IPS-NIHi11 (cell line): ENCODE measurements at regions not wholly inside any gene's neighbourhood (a gene's known extent, or its start where the extent isn't known, plus 50 kb on each side); places are given as distances from the start of the nearest gene placed in this dataset.

Experiments used
- DNase-seq: peaks from one replicate; pipeline ENCODE4 v3.0.0; 2012; ENCODE audit warnings: mixed read lengths, low spot score

- no peak for DNase-seq
These were observed 442.7 kb upstream of the HS3ST5 start for GRCh38 chr6:114785235-114786127.

DNA sequence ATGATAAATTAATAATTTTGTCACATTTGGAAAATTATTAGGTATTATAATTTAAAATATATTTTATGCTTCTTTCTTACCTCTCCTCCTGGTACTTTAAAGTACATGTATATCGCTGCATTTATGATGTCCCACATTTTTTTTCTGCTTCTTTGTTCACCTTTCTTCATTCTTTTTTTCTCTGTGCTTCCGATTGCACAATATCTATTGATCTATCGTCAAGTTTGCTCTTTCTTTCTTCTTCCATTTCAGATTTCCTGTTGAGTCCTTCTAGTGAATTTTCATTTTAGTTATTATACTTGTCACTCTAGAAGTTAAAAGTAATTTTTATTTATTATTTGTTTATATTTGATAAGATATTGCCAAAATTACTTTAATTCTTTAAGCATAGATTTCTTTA is 441.0 kb upstream of the HS3ST5 start:
- DNase-seq: no peak

GRCh38 chr6:114783083-114783482 is 440.3 kb upstream of the HS3ST5 start:
- DNase-seq: no peak

DNA sequence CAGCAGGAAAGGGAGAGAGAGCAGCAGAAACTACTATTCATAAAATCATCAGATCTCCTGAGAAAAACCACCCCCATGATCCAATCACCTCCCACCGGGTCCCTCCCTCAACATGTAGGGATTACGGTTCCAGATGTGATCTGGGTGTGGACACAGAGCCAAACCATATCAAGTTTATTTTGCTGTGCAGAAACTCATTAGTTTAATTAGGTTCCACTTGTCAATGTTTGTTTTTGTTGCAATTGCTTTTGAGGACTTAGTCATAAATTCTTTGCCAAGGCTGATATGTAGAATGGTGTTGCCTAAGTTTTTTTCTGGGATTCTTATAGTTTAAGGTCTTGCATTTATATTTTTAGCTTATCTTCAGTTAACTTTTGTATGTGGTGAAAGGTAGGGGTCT is 422.0 kb upstream of the HS3ST5 start:
- no peak for DNase-seq

GRCh38 chr6:114762145-114762544 is 419.3 kb upstream of the HS3ST5 start:
- DNase-seq: no peak

DNA sequence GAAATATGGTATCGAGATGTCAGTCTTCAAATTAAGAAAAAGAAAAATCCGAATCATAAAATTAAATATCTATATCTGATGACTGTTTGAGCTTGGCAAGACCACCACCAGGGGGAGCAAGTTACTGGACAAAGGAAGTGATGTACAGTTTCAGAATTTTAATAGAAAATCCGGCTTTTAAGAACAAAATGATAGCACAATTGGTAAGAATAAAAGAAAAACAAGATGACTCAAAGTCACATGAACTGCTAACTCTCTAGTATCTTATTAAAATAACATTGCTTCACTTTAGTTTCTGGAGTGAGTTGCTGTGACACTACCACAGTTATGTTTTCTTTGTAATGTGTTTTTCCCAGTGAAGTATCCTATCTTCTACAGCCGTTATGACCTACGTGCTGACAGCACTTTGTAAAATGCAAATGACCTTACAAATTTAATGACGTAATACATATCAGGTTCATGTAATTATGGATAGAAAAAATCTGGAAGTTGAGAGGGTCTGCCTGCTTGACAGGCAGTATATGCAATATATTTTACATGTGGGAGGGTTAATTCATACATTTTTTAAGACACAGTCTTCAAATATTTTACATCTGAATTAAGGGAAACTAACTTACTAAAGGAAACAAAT is 405.3 kb upstream of the HS3ST5 start:
- peak; percentile 15 for DNase-seq

GRCh38 chr6:114740547-114740946 is 397.7 kb upstream of the HS3ST5 start:
- peak; percentile 11 for DNase-seq

GRCh38 chr6:114739656-114740055 is 396.8 kb upstream of the HS3ST5 start:
- DNase-seq: no peak

- no peak for DNase-seq
These were observed 392.4 kb upstream of the HS3ST5 start for GRCh38 chr6:114735025-114735735.

DNA sequence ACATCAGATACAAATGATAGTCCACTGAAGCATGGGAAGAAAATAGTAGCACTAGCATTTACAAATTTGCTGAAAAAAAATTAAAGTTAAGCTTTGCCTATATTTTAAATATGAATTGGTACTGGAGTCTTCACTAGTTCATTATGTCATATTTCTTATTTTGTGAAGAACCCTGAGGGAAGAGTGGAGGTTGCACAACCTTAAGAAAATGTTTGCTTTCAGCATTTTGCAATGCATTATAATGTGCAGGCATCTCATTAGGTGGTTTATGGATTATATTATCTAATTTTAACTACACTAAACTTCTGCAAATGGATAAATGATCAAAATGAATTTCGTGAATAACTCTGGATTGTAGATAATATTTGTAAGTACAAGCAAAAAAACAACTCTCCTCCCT is 390.8 kb upstream of the HS3ST5 start:
- DNase-seq: no peak

- DNase-seq: no peak
These were observed 376.0 kb upstream of the HS3ST5 start for GRCh38 chr6:114718716-114719270.

GRCh38 chr6:114718186-114718585 is 375.4 kb upstream of the HS3ST5 start:
- DNase-seq: no peak

- no peak for DNase-seq
These were observed 372.1 kb upstream of the HS3ST5 start for GRCh38 chr6:114714836-114715507.

DNA sequence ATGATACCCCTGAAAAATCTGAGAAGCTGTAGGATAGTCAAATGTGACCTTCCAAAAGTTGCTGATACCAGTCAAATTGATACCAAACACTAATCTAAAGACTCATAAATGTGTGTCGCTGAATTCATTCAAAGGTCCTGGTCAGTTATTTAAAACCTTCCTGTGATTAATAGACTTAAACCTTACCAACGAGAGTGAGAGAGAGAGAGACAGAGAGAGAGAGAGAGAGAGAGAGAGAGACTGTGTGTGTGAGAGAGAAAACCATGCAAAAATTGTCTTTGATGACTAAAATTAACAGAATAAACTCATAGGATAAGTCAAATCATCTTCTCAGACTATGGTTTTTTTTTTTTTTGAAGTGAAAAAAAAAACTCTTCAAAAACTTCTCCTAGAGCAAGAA is 370.9 kb upstream of the HS3ST5 start:
- DNase-seq: no peak

DNA sequence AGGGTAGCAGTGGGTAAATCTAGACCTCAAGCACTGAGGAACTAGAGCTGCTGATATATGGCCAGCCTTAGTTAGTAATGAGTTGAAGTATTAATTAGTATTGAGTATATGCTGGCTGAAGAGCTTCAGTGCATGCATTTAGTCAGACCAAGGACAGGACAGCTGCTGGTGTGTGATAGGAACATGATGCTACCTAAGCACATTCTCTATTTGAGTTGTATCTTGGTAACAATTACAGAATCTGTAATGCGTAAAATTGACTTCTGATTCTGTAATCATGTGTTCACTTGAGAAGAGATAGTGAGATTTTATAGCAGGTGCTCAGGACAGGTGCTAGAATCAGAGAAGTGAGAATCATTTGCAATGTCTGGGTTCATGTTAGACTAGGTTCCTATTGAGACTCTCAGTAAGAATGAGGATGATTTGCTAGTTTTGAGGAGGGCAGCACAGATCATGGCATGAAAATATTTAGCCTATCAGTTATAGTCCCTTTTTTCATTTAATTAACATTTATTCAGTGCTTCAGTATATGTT is 369.4 kb upstream of the HS3ST5 start:
- no peak for DNase-seq

GRCh38 chr6:114707081-114707620 is 364.3 kb upstream of the HS3ST5 start:
- DNase-seq: no peak

DNA sequence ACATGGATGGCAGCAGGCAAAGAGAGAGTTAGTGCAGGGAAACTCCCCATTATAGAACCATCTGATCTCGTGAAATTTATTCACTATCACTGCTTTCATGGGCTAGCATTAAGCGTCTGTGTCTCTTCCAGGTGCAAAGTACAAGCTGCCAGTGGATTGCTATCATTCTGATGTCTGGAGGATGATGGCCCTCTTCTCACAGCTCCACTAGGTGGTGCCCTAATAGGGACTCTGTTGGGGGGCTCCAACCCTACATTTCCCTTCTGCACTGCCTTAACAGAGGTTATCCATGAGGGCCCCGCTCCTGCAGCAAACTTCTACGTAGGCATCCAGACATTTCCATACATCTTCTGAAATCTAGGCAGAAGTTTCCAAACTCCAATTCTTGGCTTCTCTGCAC is 347.8 kb upstream of the HS3ST5 start:
- DNase-seq: no peak

- DNase-seq: no peak
These were observed 316.7 kb upstream of the HS3ST5 start for GRCh38 chr6:114659513-114659912.

DNA sequence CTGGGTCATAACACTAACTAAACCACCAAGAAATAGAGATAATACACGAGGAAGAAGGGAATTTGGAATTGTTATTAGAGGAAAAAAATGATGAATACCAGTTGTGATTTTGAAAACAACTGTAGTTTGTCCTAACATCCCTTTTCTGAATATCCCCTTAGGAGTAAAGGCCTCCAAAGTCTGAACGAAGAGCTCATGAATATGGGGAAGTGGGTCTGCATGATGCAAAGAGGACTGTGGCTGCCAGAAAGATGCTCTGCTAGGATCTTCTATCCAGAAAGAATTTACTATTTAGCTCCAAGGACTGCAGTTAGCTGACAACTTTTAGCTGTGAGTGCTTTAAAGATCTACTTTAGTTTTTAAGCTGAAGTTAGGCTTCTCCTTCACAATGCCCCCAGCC is 308.8 kb upstream of the HS3ST5 start:
- no peak for DNase-seq

DNA sequence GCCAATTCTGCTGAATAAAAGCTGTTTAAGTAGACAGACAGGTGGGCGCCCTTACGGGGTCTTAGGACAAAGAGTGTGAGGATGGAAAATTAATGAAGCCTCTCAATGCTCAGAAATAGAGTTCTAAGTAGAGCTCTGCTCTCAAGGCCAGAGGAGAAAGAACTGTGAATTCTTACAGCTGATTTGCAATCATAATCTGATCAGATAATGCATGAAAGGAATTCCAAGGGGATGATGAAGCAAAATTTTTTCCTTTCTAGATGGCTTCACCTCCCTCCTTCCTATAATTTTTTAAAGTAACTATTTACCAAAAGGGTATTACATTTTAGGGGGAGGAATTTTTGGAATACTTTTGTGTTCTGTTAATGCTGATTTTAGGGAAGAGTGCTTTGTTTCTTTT is 308.1 kb upstream of the HS3ST5 start:
- DNase-seq: no peak

- no peak for DNase-seq
These were observed 306.5 kb upstream of the HS3ST5 start for GRCh38 chr6:114649298-114649697.

- DNase-seq: no peak
These were observed 306.0 kb upstream of the HS3ST5 start for GRCh38 chr6:114648847-114649246.
